ENCODE measurements at regions not wholly inside any gene's neighbourhood (a gene's known extent, or its start where the extent isn't known, plus 50 kb on each side); places are given as distances from the start of the nearest gene placed in this dataset.
"Not testable (repeated sequence)": the region's sequence is repeated elsewhere in the genome, so short reads cannot be mapped to it uniquely, and the experiment has no call there.

- in situ Hi-C loops (cut with MboI; ENCODE audit: low sequenced_read_pairs, unreplicated experiment) = no loop called here
- peak; percentile 58 for DNase-seq (ENCODE audit: low spot score)
- no peak for TF ChIP-seq CTCF (IDR thresholded peaks at IDR 0.05; ENCODE audit: borderline replicate concordance, control extremely low read depth, extremely low read depth, insufficient read depth, missing control alignments)
Measured at GRCh38 chr13:44667943-44668342, 91.8 kb upstream of the TSC22D1 start.

- DNase-seq (ENCODE audit: low spot score); in situ Hi-C loops (cut with MboI; ENCODE audit: low sequenced_read_pairs, unreplicated experiment): not testable (repeated sequence)
Measured at GRCh38 chr13:44666538-44666937, 90.4 kb upstream of the TSC22D1 start.

- DNase-seq (ENCODE audit: low spot score) = no peak
- TF ChIP-seq CTCF (IDR thresholded peaks at IDR 0.05; ENCODE audit: borderline replicate concordance, control extremely low read depth, extremely low read depth, insufficient read depth, missing control alignments) = no peak
- in situ Hi-C loops (cut with MboI; ENCODE audit: low sequenced_read_pairs, unreplicated experiment) = no loop called here
Measured at GRCh38 chr13:44664308-44664707, 88.2 kb upstream of the TSC22D1 start.

GRCh38 chr13:44662515-44662914, 86.4 kb upstream of the TSC22D1 start:
- in situ Hi-C loops (cut with MboI; ENCODE audit: low sequenced_read_pairs, unreplicated experiment) = no loop called here

GRCh38 chr13:44661936-44662335, 85.8 kb upstream of the TSC22D1 start:
- DNase-seq (ENCODE audit: low spot score) = no peak

More at GRCh38 chr13:44662515-44662914, 86.4 kb upstream of the TSC22D1 start:
- no peak for DNase-seq (ENCODE audit: low spot score)
- TF ChIP-seq CTCF (IDR thresholded peaks at IDR 0.05; ENCODE audit: borderline replicate concordance, control extremely low read depth, extremely low read depth, insufficient read depth, missing control alignments) = no peak

GRCh38 chr13:44660050-44660449, 83.9 kb upstream of the TSC22D1 start:
- no peak for TF ChIP-seq CTCF (IDR thresholded peaks at IDR 0.05; ENCODE audit: borderline replicate concordance, control extremely low read depth, extremely low read depth, insufficient read depth, missing control alignments)
- in situ Hi-C loops (cut with MboI; ENCODE audit: low sequenced_read_pairs, unreplicated experiment) = no loop called here
- no peak for DNase-seq (ENCODE audit: low spot score)

More at GRCh38 chr13:44661936-44662335, 85.8 kb upstream of the TSC22D1 start:
- in situ Hi-C loops (cut with MboI; ENCODE audit: low sequenced_read_pairs, unreplicated experiment) = no loop called here
- no peak for TF ChIP-seq CTCF (IDR thresholded peaks at IDR 0.05; ENCODE audit: borderline replicate concordance, control extremely low read depth, extremely low read depth, insufficient read depth, missing control alignments)

- in situ Hi-C loops (cut with MboI; ENCODE audit: low sequenced_read_pairs, unreplicated experiment) = no loop called here
Measured at GRCh38 chr13:44652962-44653660, 77.0 kb upstream of the TSC22D1 start.

More at GRCh38 chr13:44652962-44653660, 77.0 kb upstream of the TSC22D1 start:
- TF ChIP-seq CTCF (IDR thresholded peaks at IDR 0.05; ENCODE audit: borderline replicate concordance, control extremely low read depth, extremely low read depth, insufficient read depth, missing control alignments) = no peak
- no peak for DNase-seq (ENCODE audit: low spot score)

Data from GM13976 (cell line).